NB4 (cell line): ENCODE measurements at regions not wholly inside any gene's neighbourhood (a gene's known extent, or its start where the extent isn't known, plus 50 kb on each side); places are given as distances from the start of the nearest gene placed in this dataset.

Experiments used
- CTCF ChIP-seq: IDR thresholded peaks from one replicate; pipeline ENCODE4 v1.5.1; 2012; ENCODE audit warnings: low read depth, low read length
- POLR2A ChIP-seq: IDR thresholded peaks from 2 replicates; pipeline ENCODE4 v1.6.1; 2011; ENCODE audit warnings: mild to moderate bottlenecking; ENCODE audit not compliant: insufficient read length; ENCODE audit errors: extremely low read depth
- TF ChIP-seq, protein P1 (sequence below): IDR thresholded peaks from 2 replicates; pipeline ENCODE4 v1.6.1; 2011; ENCODE audit warnings: low read depth, low read length

DNA sequence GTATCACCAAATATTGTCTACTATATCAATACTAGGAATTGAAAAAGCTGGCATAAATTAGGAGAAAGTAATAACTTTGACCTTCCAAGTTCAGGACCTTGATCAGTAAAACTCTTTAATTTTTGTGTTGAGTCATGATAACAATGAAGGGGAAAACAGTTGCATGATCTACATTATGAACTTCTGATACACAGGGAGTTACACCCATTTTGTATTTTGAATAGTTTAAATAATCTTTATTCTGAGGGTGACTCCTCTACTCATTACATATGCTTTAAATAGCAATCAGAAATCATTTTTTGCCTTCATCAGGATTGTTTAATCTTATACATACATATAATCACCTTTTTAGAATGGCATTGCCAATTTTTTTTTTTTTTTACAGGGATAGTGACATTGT, 492.5 kb downstream of the NAV3 start:
- TF ChIP-seq CTCF (no peak), POLR2A (no peak)
- TF ChIP-seq, protein P1, sequence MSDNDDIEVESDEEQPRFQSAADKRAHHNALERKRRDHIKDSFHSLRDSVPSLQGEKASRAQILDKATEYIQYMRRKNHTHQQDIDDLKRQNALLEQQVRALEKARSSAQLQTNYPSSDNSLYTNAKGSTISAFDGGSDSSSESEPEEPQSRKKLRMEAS = no peak
